B cell (primary cell): ENCODE measurements at regions not wholly inside any gene's neighbourhood (a gene's known extent, or its start where the extent isn't known, plus 50 kb on each side); places are given as distances from the start of the nearest gene placed in this dataset.
"Not testable (repeated sequence)": the region's sequence is repeated elsewhere in the genome, so short reads cannot be mapped to it uniquely, and the experiment has no call there.

ENCODE experiments used
- ATAC-seq: fragments of 200-7000 bp; cut with Tn5 transposase; one replicate; pipeline ENCODE4 v1.10.0; 2021; ENCODE audit warnings: low read depth, mild to moderate bottlenecking, moderate number of reproducible peaks, moderate library complexity
- CTCF ChIA-PET: fragments of 350-600 bp; sonication (Branson Sonifier 250); formaldehyde crosslinking; loops from one replicate; lab custom pipeline; 2021; ENCODE audit warnings: antibody characterized with exemption, inconsistent platforms; lab: Charles Lee
- POLR2A ChIA-PET: fragments of 350-600 bp; sonication (Branson Sonifier 250); formaldehyde crosslinking; loops from one replicate; lab custom pipeline; 2021; ENCODE audit warnings: antibody characterized with exemption; lab: Charles Lee
- DNase-seq: peaks from one replicate; pipeline ENCODE4 v3.0.0; 2013
- H2AFZ ChIP-seq: 2 replicates; pipeline ENCODE4 v1.6.1; 2012; ENCODE audit warnings: mild to moderate bottlenecking, low read depth, low read length; ENCODE audit not compliant: insufficient read depth, poor library complexity, severe bottlenecking
- H3K27ac ChIP-seq, 2 donors: 1 replicate in 1 of 2; 2 replicates in 1 of 2; pipeline ENCODE4 v1.5.1; 2012 to 2013; ENCODE audit warnings: low read length in 2 of 2, mild to moderate bottlenecking in 2 of 2, moderate library complexity in 1 of 2
- H3K27me3 ChIP-seq, 4 experiments: fragments of 200-600 bp in 1 of 4; sonication (generic) in 1 of 4; replicated peaks in 1 of 4; 1 replicate in 2 of 4; 2 replicates in 2 of 4; pipeline versions ENCODE4 v1.6.1 to v1.7.0; 2013 to 2016; ENCODE audit warnings: low read length in 3 of 4, mild to moderate bottlenecking in 2 of 4, mixed read lengths in 1 of 4, moderate library complexity in 1 of 4; ENCODE audit not compliant: insufficient read depth in 4 of 4, control insufficient read depth in 3 of 4; ENCODE audit errors: control extremely low read depth in 1 of 4
- H3K36me3 ChIP-seq, 2 experiments: replicated peaks in 1 of 2; 1 replicate in 1 of 2; 2 replicates in 1 of 2; pipeline versions ENCODE4 v1.6.1 to v1.7.1; 2013; ENCODE audit warnings: low read length in 1 of 2; ENCODE audit not compliant: insufficient read depth in 2 of 2, control insufficient read depth in 1 of 2; ENCODE audit errors: control extremely low read depth in 1 of 2, extremely low read depth in 1 of 2
- H3K4me1 ChIP-seq, 2 donors: fragments of 200-600 bp in 1 of 2; sonication (generic) in 1 of 2; 1 replicate in 1 of 2; 2 replicates in 1 of 2; pipeline versions ENCODE4 v1.5.1 to v1.6.1; 2013 to 2017; ENCODE audit warnings: low read length in 2 of 2; ENCODE audit not compliant: control insufficient read depth in 2 of 2, insufficient read depth in 2 of 2
- H3K4me2 ChIP-seq: replicated peaks from 2 replicates; pipeline ENCODE3; 2012; ENCODE audit warnings: mild to moderate bottlenecking, low read depth, low read length; ENCODE audit not compliant: poor library complexity, severe bottlenecking
- H3K4me3 ChIP-seq, 5 experiments: fragments of 200-600 bp in 1 of 5; sonication (generic) in 1 of 5; 1 replicate in 3 of 5; 2 replicates in 2 of 5; pipeline versions ENCODE4 v1.5.1 to v1.7.0; 2011 to 2016; ENCODE audit warnings: low read length in 4 of 5, mild to moderate bottlenecking in 4 of 5, low read depth in 2 of 5, control low read depth in 1 of 5, moderate library complexity in 1 of 5; ENCODE audit not compliant: insufficient read depth in 1 of 5; ENCODE audit errors: control extremely low read depth in 1 of 5, extremely low read depth in 1 of 5
- H3K79me2 ChIP-seq: fragments of 200-600 bp; sonication (generic); one replicate; pipeline ENCODE4 v1.6.0; 2016; ENCODE audit warnings: low read length; ENCODE audit not compliant: control insufficient read depth, insufficient read depth
- H3K9ac ChIP-seq: fragments of 200-600 bp; sonication (generic); 2 replicates; pipeline ENCODE4 v1.6.1; 2017; ENCODE audit warnings: mild to moderate bottlenecking, low read length, moderate library complexity
- H3K9me3 ChIP-seq, 3 donors: one replicate each; pipeline versions ENCODE4 v1.6.1 to v1.7.1; 2013; ENCODE audit warnings: low read length in 2 of 3; ENCODE audit not compliant: control insufficient read depth in 2 of 3, insufficient read depth in 1 of 3; ENCODE audit errors: control extremely low read depth in 1 of 3
- H4K20me1 ChIP-seq: 2 replicates; pipeline ENCODE4 v1.6.0; 2012; ENCODE audit warnings: mild to moderate bottlenecking, low read length; ENCODE audit not compliant: insufficient read depth, control insufficient read depth, poor library complexity, severe bottlenecking
- H3K27ac Mint-ChIP-seq: one replicate; pipeline ENCODE4 v1.8.0; 2021; ENCODE audit warnings: mixed read lengths
- H3K27me3 Mint-ChIP-seq: one replicate; pipeline ENCODE4 v1.8.0; 2021; ENCODE audit warnings: mixed read lengths
- H3K4me1 Mint-ChIP-seq: one replicate; pipeline ENCODE4 v1.8.0; 2021; ENCODE audit warnings: mixed read lengths
- H3K4me3 Mint-ChIP-seq: one replicate; pipeline ENCODE4 v1.8.0; 2021; ENCODE audit warnings: mixed read lengths
- H3K9me3 Mint-ChIP-seq: one replicate; pipeline ENCODE4 v1.8.0; 2022; ENCODE audit warnings: mixed read lengths; ENCODE audit not compliant: insufficient read depth
- WGBS: methylation state at CpG from one replicate; pipeline ENCODE4 v1.1.5; 2013; ENCODE audit warnings: missing lambda C conversion rate; ENCODE audit not compliant: insufficient coverage; 5-methylcytosine and 5-hydroxymethylcytosine counted together
- intact Hi-C: fragments of 100-400 bp; cut with micrococcal nuclease; formaldehyde crosslinking; loops from one replicate; pipeline ENCODE4 v1.10.0; 2022

GRCh38 chr15:30489237-30489636 is 62.6 kb upstream of the GOLGA8Q start:
- H3K4me3 ChIP-seq, H3K27me3 ChIP-seq, H3K79me2 ChIP-seq, H3K27me3 Mint-ChIP-seq, H4K20me1 ChIP-seq, H3K36me3 ChIP-seq, H3K9ac ChIP-seq, intact Hi-C loops, H3K27ac Mint-ChIP-seq, POLR2A ChIA-PET, ATAC-seq, CTCF ChIA-PET, H2AFZ ChIP-seq, DNase-seq, H3K9me3 Mint-ChIP-seq, H3K9me3 ChIP-seq, H3K4me1 ChIP-seq, H3K4me3 Mint-ChIP-seq, H3K4me1 Mint-ChIP-seq, H3K4me2 ChIP-seq, H3K27ac ChIP-seq: not testable (repeated sequence)
- 97% methylated on average over 6 of the region's 17 CpGs for WGBS

GRCh38 chr15:30490334-30490733 is 61.5 kb upstream of the GOLGA8Q start:
- H3K4me1 ChIP-seq, intact Hi-C loops, H3K4me2 ChIP-seq, DNase-seq, H4K20me1 ChIP-seq, ATAC-seq, H3K27ac Mint-ChIP-seq, H3K4me3 Mint-ChIP-seq, H3K4me1 Mint-ChIP-seq, H3K27ac ChIP-seq, H3K4me3 ChIP-seq, H3K27me3 ChIP-seq, H3K9me3 ChIP-seq, H3K79me2 ChIP-seq, H3K9me3 Mint-ChIP-seq, POLR2A ChIA-PET, CTCF ChIA-PET, H3K36me3 ChIP-seq, H2AFZ ChIP-seq, H3K27me3 Mint-ChIP-seq, H3K9ac ChIP-seq: not testable (repeated sequence)
- WGBS: no CpG with 5 or more reads among the region's 1 CpG

GRCh38 chr15:30493947-30494346 is 57.9 kb upstream of the GOLGA8Q start:
- CTCF ChIA-PET, H3K4me1 ChIP-seq, H3K9me3 ChIP-seq, DNase-seq, H3K36me3 ChIP-seq, H2AFZ ChIP-seq, H3K27ac ChIP-seq, H3K4me3 ChIP-seq, H3K4me1 Mint-ChIP-seq, ATAC-seq, H3K9me3 Mint-ChIP-seq, H3K4me3 Mint-ChIP-seq, POLR2A ChIA-PET, H3K27me3 ChIP-seq, H3K27ac Mint-ChIP-seq, H3K27me3 Mint-ChIP-seq, H3K79me2 ChIP-seq, H3K9ac ChIP-seq, H3K4me2 ChIP-seq, H4K20me1 ChIP-seq, intact Hi-C loops: not testable (repeated sequence)
- WGBS: no CpG with 5 or more reads among the region's 1 CpG

- ATAC-seq, H3K27ac Mint-ChIP-seq, H3K4me1 Mint-ChIP-seq, H4K20me1 ChIP-seq, H3K9ac ChIP-seq, H3K4me2 ChIP-seq, intact Hi-C loops, H3K79me2 ChIP-seq, H2AFZ ChIP-seq, H3K27me3 Mint-ChIP-seq, H3K27me3 ChIP-seq, H3K27ac ChIP-seq, DNase-seq, POLR2A ChIA-PET, H3K4me3 Mint-ChIP-seq, CTCF ChIA-PET, H3K4me1 ChIP-seq, H3K9me3 ChIP-seq, H3K9me3 Mint-ChIP-seq, H3K36me3 ChIP-seq, H3K4me3 ChIP-seq: not testable (repeated sequence)
Observed at GRCh38 chr15:30497275-30497674, 54.6 kb upstream of the GOLGA8Q start.
